ENCODE measurements at regions not wholly inside any gene's neighbourhood (a gene's known extent, or its start where the extent isn't known, plus 50 kb on each side); places are given as distances from the start of the nearest gene placed in this dataset.

DNA sequence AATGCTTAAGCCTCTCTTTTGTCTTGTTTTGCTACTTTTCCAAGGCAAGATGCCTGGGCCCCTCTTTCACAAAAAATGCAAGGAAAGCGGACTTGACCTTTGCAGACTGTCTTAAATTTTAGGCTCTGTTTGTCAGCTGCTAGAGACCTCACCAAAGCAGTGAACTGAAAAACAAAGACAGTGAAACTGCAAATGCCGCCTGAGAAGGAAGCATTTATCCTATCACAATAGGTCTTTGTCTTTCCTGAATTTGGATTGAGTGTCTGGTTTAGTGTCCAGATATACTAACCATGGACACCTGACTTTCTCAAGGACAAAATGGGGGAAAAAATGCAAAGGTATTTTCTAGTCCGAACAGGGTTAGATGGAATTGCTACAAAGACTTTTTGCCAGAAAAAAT lies 256.9 kb downstream of the INHBA start:
- TF ChIP-seq, protein P1, sequence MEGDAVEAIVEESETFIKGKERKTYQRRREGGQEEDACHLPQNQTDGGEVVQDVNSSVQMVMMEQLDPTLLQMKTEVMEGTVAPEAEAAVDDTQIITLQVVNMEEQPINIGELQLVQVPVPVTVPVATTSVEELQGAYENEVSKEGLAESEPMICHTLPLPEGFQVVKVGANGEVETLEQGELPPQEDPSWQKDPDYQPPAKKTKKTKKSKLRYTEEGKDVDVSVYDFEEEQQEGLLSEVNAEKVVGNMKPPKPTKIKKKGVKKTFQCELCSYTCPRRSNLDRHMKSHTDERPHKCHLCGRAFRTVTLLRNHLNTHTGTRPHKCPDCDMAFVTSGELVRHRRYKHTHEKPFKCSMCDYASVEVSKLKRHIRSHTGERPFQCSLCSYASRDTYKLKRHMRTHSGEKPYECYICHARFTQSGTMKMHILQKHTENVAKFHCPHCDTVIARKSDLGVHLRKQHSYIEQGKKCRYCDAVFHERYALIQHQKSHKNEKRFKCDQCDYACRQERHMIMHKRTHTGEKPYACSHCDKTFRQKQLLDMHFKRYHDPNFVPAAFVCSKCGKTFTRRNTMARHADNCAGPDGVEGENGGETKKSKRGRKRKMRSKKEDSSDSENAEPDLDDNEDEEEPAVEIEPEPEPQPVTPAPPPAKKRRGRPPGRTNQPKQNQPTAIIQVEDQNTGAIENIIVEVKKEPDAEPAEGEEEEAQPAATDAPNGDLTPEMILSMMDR (IDR thresholded peaks at IDR 0.05) = no peak
- no peak for TF ChIP-seq EP300 (IDR thresholded peaks at IDR 0.05)
- no peak for TF ChIP-seq POLR2A (IDR thresholded peaks at IDR 0.05; ENCODE audit: low read depth)
